Spleen (tissue), 11 donors: ENCODE measurements at regions not wholly inside any gene's neighbourhood (a gene's known extent, or its start where the extent isn't known, plus 50 kb on each side); places are given as distances from the start of the nearest gene placed in this dataset.

ENCODE experiments used
- DNase-seq: peaks from one replicate; pipeline ENCODE4 v3.0.0-alpha.2; 2020
- H3K27ac ChIP-seq, 8 donors: fragments of 200-600 bp; sonication (generic) in 7 of 8; 1 replicate in 4 of 8; 2 replicates in 4 of 8; pipeline versions ENCODE4 v1.5.0 to v1.8.0; 2016 to 2021; ENCODE audit warnings: inconsistent platforms in 4 of 8, mild to moderate bottlenecking in 4 of 8, moderate library complexity in 1 of 8
- H3K27me3 ChIP-seq, 7 donors: fragments of 200-600 bp; sonication (generic) in 6 of 7; replicated peaks in 1 of 7; 1 replicate in 4 of 7; 2 replicates in 3 of 7; pipeline versions ENCODE4 v1.5.0 to v1.8.0; 2016 to 2021; ENCODE audit warnings: inconsistent platforms in 3 of 7, mild to moderate bottlenecking in 1 of 7
- H3K36me3 ChIP-seq, 6 donors: fragments of 200-600 bp; sonication (generic) in 5 of 6; 1 replicate in 4 of 6; 2 replicates in 2 of 6; pipeline versions ENCODE4 v1.5.0 to v1.8.0; 2016 to 2021; ENCODE audit warnings: inconsistent platforms in 2 of 6
- H3K4me1 ChIP-seq, 6 donors: fragments of 200-600 bp; sonication (generic) in 5 of 6; 1 replicate in 3 of 6; 2 replicates in 3 of 6; pipeline versions ENCODE4 v1.5.0 to v1.8.0; 2016 to 2021; ENCODE audit warnings: inconsistent platforms in 3 of 6
- H3K4me3 ChIP-seq, 8 donors: fragments of 200-600 bp; sonication (generic) in 7 of 8; 1 replicate in 4 of 8; 2 replicates in 4 of 8; pipeline versions ENCODE4 v1.5.0 to v1.8.0; 2016 to 2021; ENCODE audit warnings: inconsistent platforms in 4 of 8, mild to moderate bottlenecking in 4 of 8, moderate library complexity in 2 of 8
- H3K9me3 ChIP-seq, 8 donors: fragments of 200-600 bp; sonication (generic) in 7 of 8; 1 replicate in 4 of 8; 2 replicates in 4 of 8; pipeline versions ENCODE4 v1.5.0 to v1.8.0; 2016 to 2021; ENCODE audit warnings: inconsistent platforms in 4 of 8
- POLR2A ChIP-seq, 3 donors: fragments of 450-650 bp; IDR thresholded peaks; one replicate each; pipeline ENCODE4 v1.5.1; 2017; ENCODE audit warnings: antibody characterized with exemption in 3 of 3, mild to moderate bottlenecking in 1 of 3
- POLR2AphosphoS5 ChIP-seq, 3 donors: sonication (generic); formaldehyde crosslinking; IDR thresholded peaks; one replicate each; pipeline ENCODE4 v1.5.1; 2017; ENCODE audit warnings: antibody characterized with exemption in 3 of 3
- WGBS, 5 donors: extraction: QIAGEN DNeasy Blood & Tissue Kit in 3 of 5; methylation state at CpG; one replicate each; pipeline versions ENCODE4 v1.1.5 to v1.1.7; 2013 to 2018; 5-methylcytosine and 5-hydroxymethylcytosine counted together
- intact Hi-C: fragments of 100-400 bp; cut with DNase I; formaldehyde crosslinking; loops from one replicate; pipeline ENCODE4 v1.15.0; 2023; ENCODE audit warnings: low total_unique reads
- TF ChIP-seq, protein P1 (sequence below), 11 experiments: fragments of 200-600 bp in 7 of 11; fragments of 450-650 bp in 4 of 11; sonication (generic) in 4 of 11; IDR thresholded peaks in 8 of 11; conservative IDR thresholded peaks in 3 of 11; 1 replicate in 7 of 11; 2 replicates in 4 of 11; pipeline versions ENCODE4 v1.4.0 to v1.8.0; 2016 to 2021; ENCODE audit warnings: antibody characterized with exemption in 11 of 11, inconsistent platforms in 4 of 11, mild to moderate bottlenecking in 1 of 11
- donor health status: healthy with polysubstance abuse.
- donor health status: DM: no; HTN: no; CAD: no; lungs with moderate emphysema.
- donor health status: DM: no; HTN: no; CAD: no.
- donor health status: Bipolar disorder and iron deficiency.
- donor health status: healthy.
- donor health status: DM: no; HTN: no; CAD: no.
- donor health status: DM: yes; HTN: yes; CAD: no.

DNA sequence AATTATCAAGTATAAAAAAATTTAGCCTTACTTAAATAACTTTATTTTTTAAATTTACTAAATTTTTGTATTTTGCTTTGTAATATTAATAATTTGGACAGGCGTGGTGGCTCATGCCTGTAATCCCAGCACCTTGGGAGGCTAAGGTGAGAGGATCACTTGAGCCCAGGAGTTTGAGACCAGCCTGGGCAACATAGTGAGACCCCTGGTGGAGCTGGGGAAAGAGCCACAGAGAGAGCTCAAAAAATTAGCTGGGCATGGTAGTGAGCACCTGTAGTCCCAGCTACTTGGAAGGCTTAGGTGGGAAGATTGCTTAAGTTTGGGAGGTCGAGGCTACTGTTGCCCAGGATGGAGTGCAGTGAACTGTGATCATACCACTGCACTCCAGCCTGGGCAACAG is 143.5 kb downstream of the B3GNT2 start:
- no peaks in the 10 kb centered on the region for H3K9me3 ChIP-seq
- 74 to 94% (median 87%) methylated on average over 2 of the region's 2 CpGs for WGBS, 5 donors
- H3K4me3 ChIP-seq = no peak overlapping the region

DNA sequence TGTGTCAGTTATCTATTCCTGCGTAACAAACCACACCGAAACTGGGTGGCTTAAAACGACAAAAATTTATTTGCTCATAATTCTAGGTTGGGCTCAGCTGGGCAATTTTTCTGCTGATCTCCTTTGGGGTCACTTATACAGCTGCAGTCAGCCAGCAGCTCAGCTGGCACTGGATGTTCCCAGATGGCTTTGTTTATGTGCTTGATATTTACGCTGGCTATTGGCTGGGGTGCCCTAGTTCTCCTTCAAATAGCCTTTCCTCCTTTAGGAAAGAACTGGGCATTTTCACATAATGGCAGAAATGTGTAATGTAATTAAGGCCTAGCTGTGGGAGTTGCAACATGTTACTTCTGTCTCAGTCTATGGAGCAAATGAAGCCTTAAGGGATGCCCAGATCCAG is 142.2 kb downstream of the B3GNT2 start:
- intact Hi-C loops = no loop called here
- Histone ChIP-seq H3K4me1 (no peaks in the 10 kb centered on the region), H3K36me3 (no peaks in the 10 kb centered on the region), H3K27me3 (no peaks in the 10 kb centered on the region), H3K27ac (no peak overlapping the region), H3K4me3 (no peak overlapping the region), H3K9me3 (no peaks in the 10 kb centered on the region)
- TF ChIP-seq, protein P1, sequence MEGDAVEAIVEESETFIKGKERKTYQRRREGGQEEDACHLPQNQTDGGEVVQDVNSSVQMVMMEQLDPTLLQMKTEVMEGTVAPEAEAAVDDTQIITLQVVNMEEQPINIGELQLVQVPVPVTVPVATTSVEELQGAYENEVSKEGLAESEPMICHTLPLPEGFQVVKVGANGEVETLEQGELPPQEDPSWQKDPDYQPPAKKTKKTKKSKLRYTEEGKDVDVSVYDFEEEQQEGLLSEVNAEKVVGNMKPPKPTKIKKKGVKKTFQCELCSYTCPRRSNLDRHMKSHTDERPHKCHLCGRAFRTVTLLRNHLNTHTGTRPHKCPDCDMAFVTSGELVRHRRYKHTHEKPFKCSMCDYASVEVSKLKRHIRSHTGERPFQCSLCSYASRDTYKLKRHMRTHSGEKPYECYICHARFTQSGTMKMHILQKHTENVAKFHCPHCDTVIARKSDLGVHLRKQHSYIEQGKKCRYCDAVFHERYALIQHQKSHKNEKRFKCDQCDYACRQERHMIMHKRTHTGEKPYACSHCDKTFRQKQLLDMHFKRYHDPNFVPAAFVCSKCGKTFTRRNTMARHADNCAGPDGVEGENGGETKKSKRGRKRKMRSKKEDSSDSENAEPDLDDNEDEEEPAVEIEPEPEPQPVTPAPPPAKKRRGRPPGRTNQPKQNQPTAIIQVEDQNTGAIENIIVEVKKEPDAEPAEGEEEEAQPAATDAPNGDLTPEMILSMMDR (IDR thresholded peaks at IDR 0.05 in 8 of 11, conservative IDR thresholded peaks at IDR 0.05 in 3 of 11) = no peak
- TF ChIP-seq POLR2A (IDR thresholded peaks at IDR 0.05) = no peak
- DNase-seq = no peak
- 92 to 97% (median 93%) methylated on average over 4 of the region's 4 CpGs for WGBS, 5 donors

More for the DNA sequence above, 143.5 kb downstream of the B3GNT2 start:
- intact Hi-C loops = no loop called here
- H3K4me1 ChIP-seq = no peaks in the 10 kb centered on the region
- no peaks in the 10 kb centered on the region for H3K27me3 ChIP-seq
- TF ChIP-seq POLR2AphosphoS5 (IDR thresholded peaks at IDR 0.05) (no peak), POLR2A (IDR thresholded peaks at IDR 0.05) (no peak)
- TF ChIP-seq, protein P1 (IDR thresholded peaks at IDR 0.05 in 8 of 11, conservative IDR thresholded peaks at IDR 0.05 in 3 of 11) = peak in 2 of 11 experiments; percentile 17 to 21
- DNase-seq = no peak
- H3K36me3 ChIP-seq = no peaks in the 10 kb centered on the region
- no peak overlapping the region for H3K27ac ChIP-seq

DNA sequence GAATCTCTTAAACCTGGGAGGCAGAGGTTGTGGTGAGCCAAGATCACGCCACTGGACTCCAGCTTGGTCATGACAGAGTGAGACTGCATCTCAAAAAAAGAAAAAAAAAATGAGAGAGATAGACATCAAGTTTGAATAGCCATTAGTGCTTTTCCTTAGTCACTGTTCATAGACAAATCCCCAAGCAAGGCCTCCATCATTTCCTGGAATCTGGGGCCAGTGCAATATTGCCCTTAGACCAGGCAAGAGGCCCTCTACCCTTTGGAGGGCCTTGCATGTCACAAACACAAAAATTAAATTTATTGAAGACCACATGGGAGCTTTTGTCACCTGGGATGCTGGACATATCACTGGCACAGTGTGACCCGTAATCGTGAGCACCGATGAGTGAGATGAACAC is 141.5 kb downstream of the B3GNT2 start:
- intact Hi-C loops = no loop called here
- Histone ChIP-seq H3K9me3 (no peaks in the 10 kb centered on the region), H3K27ac (no peak overlapping the region), H3K27me3 (no peaks in the 10 kb centered on the region), H3K4me3 (no peak overlapping the region), H3K4me1 (no peaks in the 10 kb centered on the region), H3K36me3 (no peaks in the 10 kb centered on the region)
- DNase-seq = no peak
- TF ChIP-seq, protein P1 (IDR thresholded peaks at IDR 0.05 in 8 of 11, conservative IDR thresholded peaks at IDR 0.05 in 3 of 11) = no peak
- TF ChIP-seq POLR2A (IDR thresholded peaks at IDR 0.05) (no peak), POLR2AphosphoS5 (IDR thresholded peaks at IDR 0.05) (no peak)
- 96 to 99% (median 96%) methylated on average over 4 of the region's 4 CpGs for WGBS, 5 donors

DNA sequence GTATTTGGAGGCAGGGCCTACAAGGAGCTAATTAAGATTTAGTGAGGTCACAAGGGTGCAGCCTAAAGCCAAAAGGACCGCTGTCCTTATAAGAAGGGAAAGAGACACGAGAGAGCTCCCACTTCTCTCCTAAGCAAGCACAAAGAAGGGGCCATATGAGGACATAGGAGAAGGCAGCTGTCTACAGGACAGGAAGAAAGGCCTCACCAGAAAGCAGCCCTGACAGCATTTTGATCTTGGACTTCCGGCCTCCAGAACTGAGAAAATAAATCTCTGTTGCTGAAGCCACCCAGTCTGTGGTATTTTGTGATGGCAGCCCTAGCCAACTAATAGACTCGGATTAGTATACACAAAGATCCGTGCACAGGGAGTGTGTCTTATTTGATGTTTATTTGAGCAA is 139.7 kb downstream of the B3GNT2 start:
- Histone ChIP-seq H3K27ac (peak overlapping the region in 4 of 8 donors; percentile 3 to 22 (median 15)), H3K36me3 (no peaks in the 10 kb centered on the region), H3K27me3 (no peaks in the 10 kb centered on the region), H3K4me1 (no peaks in the 10 kb centered on the region), H3K4me3 (no peak overlapping the region), H3K9me3 (no peaks in the 10 kb centered on the region)
- intact Hi-C loops = no loop called here
- TF ChIP-seq, protein P1 (IDR thresholded peaks at IDR 0.05 in 8 of 11, conservative IDR thresholded peaks at IDR 0.05 in 3 of 11) = no peak
- TF ChIP-seq POLR2A (IDR thresholded peaks at IDR 0.05) (no peak), POLR2AphosphoS5 (IDR thresholded peaks at IDR 0.05) (no peak)
- 65 to 77% (median 69%) methylated on average over 5 of the region's 5 CpGs for WGBS, 5 donors
- DNase-seq = no peak
